ENCODE measurements at regions not wholly inside any gene's neighbourhood (a gene's known extent, or its start where the extent isn't known, plus 50 kb on each side); places are given as distances from the start of the nearest gene placed in this dataset.

DNA sequence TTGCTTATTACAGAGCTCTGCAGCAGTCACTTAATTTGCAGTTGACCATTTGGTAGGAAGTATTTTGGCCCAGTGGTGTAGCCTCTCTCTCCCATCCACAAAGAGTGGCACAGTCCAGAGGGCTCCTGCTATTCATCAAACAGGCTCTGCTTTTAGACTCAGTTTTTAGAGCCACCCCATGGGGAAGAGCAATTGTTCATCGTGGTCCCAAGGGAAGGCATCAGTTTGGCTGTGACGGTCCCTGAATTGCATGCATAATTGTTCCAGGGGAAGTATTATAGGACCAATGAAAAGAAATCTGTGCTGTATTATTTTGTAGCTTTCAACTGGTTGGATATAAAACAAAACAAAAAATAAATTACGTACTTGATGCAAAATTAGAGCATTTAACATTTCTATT, 799.0 kb downstream of the DACH1 start:
- DNase-seq: no peak

DNA sequence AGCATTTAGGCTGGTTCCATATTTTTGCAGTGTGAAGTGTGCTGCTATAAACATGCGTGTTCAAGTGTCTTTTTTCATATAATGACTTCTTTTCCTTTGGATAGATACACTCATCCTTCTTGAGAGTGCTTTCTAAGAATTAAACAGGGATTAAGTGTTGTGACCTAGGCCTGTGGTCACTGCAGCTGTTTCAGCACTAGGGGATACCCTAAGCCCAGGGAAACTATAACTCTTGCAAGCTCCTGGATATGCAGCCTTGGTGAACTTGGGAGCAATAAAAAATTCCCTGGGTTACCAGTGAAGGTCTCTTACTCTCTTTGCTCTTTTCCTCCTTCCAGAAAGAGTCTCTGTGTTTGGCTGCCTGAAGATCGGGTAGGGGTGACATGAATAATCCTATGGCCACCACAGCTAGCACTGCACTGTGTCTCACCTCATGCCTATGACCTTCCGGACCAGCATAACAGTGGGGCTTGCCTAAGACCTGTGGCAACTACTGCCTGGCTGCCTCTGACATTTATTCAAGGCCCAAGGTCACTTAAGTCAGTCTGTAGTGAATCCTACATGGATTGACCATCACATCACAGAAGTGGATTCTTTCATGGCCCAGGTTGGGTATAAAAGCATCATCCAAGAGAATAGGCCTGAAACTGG, 799.7 kb downstream of the DACH1 start:
- no peak for DNase-seq

DNA sequence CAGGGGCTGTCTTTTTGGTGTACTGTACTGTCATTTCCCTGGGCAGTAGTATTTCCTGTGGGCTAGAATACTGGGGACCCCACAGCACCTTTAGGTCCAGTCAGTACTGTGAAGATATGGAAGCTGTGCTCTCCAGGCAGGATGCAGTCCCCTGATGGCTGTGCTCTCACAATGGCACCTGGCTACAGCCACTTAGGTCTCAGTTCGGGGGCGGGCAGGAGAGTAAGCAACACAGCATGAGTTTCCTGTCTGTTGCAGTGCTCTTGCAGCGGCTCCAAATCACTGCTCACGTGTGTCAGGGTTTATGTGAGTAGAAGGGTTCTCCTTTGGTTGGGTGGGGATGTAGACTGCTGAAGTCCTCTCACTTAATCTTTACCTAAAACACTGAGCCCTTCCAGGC, 810.4 kb downstream of the DACH1 start:
- no peak for DNase-seq

DNA sequence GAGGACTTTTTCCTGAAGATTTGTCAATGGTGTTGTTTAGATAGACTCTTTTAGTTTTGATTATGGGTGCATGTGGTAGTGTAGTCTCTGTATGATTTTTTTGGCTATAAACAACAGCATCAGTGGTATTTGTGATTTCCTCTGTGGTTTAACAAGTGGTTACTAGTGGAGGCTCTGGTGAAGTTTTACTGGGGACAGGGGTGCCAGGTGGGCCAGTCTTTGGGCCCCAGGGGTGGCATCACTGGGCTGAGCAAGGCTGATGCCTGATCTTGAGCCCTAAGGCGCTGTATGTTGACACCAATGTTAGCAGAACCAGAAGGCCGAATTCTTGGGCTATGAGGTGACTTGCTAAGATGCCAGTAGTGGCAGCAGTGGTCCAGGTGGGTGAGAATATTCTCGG, 811.4 kb downstream of the DACH1 start:
- no peak for DNase-seq

DNA sequence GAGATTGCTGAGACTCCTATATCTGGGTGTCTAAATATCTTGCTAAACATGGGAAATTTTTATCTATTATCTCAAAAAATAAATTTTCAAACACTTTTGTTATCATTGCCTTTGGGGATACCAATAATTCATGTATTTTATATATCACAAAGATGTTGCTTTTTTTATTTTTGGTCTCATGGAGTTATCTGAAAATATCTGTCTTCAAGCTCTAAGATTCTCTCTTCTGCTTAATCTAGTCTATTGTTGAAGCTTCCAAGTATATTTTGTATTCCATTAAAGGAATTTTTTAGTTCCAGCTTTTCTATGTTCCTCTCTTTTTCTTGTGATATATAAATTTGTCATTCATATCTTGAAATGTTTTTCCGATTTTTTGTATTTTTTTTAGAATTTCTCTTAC, 812.0 kb downstream of the DACH1 start:
- no peak for DNase-seq

DNA sequence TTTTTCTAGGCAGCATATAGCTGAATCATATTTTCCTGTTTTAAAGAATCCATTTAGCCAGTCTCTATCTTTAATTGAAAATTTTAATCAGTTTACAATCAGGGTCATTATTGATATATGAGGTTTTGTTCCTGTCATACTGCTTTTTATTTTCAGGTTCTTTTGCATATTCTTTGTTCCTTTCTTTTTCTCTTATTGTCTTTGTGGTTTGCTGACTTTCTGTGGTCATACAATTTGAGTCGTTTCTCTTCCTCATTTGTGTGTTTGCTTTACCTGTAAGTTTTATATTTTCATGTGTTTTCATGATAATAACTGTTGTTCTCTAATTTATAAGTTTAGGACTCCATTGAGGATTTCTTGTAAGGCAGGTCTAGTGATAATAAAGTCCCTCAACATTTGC, 812.6 kb downstream of the DACH1 start:
- DNase-seq: no peak

DNA sequence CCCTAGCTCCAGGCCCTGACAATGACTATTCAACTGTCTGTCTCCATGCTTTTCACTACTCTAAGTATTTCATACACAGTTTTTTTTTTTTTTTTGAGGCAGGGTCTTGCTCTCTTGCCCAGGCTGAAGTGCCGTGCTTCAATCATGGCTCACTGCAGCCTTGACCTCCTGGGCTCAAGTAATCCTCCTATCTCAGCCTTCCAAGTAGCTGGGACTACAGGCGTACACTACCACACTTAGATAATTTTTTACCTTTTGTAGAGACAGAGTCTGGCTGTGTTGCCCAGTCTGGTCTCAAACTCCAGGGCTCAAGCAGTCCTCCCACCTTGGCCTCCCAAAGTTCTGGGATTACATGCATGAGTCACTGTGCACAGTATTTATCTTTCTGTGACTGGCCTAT, 815.4 kb downstream of the DACH1 start:
- DNase-seq: no peak

DNA sequence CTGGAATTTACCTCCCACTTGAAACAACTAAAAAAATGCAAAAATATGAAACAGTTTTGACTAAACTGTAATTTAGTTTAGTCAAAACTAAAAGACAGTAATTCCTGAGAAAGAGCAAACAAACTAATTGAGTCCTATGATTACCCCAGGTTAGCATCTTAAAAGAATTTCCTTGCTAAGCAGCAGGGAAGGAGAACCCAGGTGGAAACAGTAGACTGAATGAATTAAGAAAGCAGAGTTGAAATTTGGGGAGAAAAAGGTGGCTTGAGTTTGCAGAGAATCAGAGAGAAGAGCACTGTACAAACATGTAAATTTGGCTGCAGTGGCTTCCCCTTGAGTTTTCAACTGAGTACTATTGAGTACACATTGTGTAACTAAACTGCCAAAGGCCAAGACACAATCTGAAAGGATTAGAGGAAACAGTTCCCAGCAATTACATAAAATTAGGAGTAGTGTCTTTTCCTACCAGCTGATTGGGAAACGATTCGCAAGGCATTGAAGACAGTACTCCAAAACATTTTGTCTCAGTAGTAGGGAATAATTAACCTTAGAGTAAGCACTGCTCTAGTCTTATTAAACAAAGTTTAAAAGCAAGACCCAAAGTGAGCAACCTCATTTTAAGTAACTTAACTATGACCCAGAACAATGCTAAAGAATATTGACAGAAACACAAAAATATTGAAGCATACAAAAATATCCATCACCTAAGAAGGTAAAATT, 820.5 kb downstream of the DACH1 start:
- DNase-seq: no peak

DNA sequence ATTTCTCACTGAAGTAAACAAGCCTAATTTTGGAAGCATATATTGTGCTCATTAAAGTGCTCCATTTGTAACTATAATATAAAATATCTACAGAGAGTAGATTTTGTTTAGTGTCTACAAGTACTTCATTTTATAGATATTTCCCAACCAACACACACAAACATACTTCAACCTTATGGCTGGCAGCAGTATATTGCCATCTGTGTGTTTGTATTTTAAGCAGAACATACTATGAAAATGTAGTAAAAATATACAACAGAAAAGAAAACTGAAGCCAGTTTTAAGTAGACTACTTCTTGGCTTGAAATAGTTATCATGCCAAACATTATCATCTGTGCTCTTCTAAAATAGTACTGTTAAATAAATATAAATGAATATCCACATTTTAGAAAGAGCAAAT, 821.9 kb downstream of the DACH1 start:
- no peak for DNase-seq

DNA sequence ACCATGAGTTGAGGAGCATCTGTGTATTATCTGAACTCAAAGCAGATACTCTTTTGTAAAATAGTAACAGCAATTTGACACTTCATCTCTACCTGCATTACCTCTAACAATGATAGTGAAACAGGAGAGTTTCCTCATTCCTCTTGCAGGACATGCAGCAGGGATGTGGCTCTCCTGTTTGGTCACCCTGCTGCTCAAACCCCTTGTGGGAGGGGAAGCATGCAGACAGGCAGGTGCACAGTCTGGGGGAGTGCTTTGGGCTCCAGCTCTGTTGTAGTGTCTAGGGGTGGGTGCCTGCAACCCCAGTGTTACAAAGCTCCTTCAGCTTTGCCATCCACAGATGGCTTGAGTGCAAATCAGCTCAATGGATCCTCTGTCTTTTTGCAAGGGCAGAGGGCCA, 827.6 kb downstream of the DACH1 start:
- no peak for DNase-seq

DNA sequence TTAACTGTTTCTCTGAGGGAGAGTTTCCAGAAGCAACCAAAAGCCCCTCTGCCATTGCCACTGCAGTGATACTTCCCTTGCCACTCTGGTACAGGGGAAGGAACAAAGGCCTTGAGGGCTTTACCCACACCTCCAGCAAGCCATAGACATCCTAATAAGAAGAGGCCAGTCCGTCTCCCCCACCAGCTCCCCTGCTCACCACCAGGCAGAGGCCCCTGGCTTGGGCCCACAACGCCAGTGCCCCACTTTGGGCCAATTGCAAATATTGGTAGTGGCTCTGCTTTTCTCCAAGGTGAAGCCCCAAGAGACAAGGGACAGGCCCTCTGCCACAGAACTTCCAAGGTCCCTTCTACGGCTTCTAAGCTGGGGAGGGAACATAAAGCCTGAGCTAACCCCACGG, 833.0 kb downstream of the DACH1 start:
- no peak for DNase-seq

DNA sequence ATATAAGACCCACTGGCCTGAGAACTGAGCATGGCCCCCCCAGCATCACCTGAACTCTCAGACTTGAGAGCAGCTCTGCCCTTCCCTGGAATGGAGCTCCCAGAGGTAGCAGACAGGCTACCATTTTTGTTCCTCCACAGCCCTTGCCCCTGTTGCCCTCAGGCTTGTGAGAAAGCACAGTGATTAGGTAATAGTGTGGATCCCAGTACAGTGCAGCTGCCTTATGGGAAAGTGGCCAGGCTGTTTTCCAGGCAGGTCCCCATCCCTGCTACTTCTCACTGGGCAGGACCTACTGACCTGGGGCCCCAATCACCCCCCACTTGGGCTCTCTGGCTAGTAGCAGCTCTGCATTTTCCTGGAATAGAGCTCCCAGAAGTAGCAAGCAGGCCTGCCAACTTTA, 834.0 kb downstream of the DACH1 start:
- no peak for DNase-seq

DNA sequence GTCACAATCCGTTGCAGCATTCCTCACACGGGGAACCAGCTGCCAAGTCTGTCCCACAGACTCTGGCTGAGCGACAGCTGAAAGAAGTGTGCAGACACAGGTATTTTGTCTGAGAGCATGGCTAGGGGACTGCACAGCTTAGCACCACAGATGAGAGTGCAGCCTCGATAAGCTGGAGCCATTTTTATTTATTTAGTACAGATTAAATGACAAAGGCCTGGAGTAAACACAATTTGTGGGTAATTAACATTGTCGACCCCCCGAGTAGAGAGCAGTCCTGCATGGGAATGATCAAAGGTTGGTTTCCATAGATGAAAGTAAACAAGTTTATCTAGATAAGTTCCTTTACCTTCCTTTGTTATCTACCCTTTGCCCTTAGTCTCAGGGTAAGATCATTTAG, 836.2 kb downstream of the DACH1 start:
- no peak for DNase-seq

DNA sequence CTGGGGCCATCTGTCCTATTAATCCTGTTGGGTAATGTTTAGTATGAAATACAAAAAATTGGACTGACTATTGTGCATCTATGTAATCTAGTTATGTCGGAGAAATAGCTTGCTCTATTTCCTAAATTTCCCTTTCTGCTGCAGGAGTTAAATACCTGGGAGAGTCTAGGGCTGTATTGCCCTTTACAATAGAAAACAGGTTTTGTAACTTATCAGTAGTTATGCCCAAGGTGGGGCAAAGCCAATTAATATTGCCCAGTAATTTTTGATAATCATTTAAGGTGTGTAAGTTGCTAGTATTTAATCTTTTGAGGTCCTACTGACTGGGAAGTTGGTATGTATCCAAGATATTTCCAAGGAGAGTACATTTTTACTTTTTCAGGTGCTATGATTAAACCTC, 838.1 kb downstream of the DACH1 start:
- no peak for DNase-seq

DNA sequence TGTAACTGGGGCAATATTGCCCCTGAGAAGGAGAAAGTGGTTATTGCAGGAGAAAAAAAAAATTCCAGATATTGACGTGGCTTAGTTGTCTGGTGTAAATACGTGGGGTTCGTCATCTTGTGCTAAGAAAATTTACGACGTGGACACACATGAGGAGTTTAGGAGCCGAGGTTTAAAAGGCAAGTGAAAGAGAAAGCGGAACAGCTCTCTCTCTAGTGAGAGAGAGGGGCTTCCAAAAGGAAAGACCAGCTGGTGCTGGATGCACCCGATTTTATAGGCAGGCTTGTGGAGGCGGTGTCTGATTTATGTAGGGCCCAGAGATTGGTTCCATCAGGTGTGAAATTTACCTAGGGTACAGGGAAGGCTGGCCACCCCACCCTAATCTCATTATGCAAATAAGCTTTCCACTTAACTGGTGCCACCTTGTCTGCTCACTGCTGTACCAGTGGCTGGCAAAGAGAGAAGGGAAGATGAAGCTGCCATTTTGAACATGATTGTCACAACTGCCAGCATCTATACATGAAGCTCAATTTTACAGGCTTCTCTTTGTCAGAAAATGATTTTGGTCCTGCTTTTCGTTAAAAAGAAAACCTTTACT, 845.1 kb downstream of the DACH1 start:
- DNase-seq: no peak

DNA sequence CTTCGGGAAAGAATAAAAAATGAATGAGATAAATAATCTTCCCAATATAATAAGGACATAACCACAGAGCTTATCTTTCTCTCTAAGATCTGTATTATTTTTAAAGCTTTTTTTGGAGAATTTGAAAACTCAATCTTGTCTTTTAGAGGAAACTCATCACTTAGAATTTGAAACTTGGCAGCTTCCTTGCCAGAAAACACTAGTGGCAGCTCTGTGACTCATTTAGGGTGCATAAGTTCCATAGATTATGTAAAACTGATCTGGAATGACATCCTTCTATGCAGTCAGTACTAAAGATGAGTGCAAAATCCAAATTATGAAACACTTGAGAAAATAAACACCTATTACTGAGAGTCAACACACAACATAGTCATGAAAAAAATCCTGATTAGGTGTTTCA, 848.0 kb downstream of the DACH1 start:
- DNase-seq: no peak

DNA sequence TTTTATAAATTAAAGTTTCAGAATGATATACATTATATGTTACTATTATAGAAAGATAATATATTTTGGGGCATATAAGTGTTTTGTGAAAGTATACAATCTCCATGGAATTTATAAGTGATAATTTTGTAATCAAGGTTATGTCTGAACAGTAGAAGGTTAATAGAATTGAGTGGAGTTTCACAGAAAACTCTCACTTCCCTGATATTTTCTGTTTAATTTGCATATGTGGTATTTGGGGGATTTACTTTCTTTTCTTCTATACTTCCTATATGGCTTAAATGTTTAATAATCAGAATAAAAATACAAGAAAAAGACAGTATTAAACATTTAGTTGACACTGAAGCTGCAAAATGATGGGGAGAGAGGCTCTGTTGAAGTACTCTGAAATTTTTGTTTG, 848.5 kb downstream of the DACH1 start:
- DNase-seq: no peak

DNA sequence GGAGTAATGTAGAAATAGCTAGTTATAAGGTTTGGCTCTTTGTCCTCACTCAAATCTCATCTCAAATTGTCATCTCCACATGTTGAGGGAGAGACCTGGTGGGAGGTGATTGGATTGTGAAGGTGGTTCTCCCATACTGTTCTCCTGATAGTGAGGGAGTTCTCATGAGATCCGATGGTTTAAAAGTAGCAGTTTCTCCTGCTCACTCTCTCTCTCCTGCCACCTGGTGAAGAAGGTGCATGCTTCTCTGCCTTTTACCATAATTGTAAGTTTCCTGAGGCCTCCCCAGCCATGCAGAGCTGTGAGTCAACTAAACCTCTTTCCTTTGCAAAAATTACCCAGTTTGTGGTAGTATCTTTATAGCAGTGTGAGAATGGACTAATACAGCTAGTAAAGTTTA, 849.4 kb downstream of the DACH1 start:
- DNase-seq: no peak

DNA sequence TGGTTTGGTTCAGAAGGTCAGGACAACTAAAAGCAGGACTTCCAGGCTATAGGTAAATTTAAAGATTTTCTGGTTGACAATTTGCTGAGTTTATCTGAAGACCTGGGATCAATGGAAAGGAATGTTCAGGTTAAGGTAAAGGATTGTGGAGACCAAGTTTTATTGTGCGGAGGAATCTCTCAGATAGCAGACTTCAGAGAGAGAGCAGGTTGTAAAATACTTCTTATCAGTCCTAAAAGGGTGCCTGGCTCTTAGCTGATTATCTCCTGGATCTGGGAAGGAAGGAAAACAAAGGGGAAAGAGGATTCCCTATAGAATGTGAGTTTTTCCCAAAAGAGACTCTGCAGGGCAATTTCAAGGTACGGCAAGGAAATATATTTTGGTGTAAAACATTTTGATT, 851.5 kb downstream of the DACH1 start:
- DNase-seq: no peak

DNA sequence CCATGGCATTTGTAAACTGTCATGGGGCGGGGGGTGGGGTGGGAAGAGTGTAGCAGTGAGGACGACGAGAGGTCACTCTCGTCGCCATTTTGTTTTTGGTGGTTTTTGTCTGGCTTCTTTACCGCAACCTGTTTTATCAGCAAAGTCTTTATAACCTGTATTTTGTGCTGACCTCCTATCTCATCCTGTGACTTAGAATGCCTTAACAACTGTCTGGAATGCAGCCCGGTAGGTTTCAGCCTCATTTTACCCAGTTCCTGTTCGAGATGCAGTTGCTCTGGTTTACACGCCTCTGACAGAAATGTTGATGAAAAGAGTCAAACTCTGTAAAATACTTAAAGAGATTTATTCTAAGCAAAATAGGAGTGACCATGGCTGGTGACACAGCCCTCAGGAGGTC, 852.0 kb downstream of the DACH1 start:
- DNase-seq: no peak

DNA sequence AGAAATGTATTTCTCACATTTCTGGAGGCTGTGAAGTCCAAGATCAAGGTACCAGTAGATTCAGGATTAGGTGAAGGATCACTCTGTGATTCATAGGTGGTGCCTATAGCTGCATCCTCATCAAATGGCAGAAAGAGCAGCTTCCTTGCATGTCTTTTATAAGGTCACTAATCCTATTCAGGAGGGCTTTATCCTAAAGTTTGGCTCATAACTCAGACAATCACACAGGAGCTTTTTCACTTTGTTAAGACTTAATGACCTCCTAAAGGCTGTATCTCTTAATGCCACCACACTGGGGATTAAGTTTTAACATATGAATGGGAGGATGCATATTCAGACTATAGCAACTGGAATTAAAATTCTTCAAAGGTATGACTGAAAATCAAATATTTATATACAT, 861.1 kb downstream of the DACH1 start:
- no peak for DNase-seq

DNA sequence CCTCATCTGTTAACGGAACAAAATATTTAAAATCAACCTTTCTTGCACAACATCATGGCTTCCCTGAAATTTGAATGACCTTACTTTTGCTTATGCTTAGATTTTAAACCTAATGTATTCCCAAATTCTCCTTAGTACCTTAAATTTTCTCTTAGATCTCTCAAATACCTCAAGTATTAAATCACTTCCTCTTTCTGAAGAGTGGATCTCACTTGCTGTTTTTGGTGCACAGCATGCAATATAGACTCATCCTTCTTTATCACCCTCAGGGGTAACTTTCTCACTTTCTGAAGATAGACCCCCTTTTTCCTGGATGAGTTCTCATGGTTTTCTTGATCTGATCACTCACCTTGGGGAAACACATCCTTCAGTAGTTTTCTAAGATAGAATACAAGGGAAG, 871.7 kb downstream of the DACH1 start:
- no peak for DNase-seq

DNA sequence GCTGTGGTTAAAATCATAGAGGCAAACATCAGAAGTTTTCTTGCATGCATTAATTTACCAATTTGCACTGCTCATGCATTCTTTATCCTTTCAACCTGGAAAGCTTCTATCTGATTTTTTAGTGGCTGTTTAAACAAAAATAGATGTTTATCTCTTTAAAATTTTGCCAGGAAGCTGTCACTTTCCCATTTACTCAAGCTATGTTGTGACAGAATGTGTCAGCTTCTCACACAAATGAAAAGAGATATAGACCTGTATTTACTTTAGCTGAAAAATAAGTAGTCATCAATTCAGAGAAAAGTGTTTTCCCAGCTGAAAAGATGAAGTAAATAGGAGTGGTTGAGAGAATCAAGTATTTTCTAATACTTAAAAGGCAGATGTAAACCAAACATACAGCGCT, 872.8 kb downstream of the DACH1 start:
- DNase-seq: no peak

DNA sequence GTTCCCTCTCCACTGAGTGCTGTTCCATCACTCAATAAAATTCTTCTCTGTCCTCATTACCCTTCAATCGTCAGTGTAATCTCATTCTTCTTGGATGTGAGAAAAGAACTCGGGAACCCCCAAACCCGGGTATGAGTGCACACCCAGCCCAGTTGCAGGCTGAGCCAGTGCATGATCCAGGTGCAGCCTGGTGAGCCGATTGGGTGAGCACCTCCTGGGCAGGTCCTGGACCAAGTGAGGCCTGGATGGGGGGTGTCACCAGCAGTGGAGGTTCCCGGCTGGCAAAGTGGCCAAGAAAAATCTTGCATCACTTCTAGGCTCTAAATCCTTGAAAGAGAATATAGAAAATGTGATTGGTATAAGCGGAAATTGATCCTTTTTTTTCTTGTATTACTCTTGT, 878.8 kb upstream of the KLHL1 start:
- DNase-seq: no peak

DNA sequence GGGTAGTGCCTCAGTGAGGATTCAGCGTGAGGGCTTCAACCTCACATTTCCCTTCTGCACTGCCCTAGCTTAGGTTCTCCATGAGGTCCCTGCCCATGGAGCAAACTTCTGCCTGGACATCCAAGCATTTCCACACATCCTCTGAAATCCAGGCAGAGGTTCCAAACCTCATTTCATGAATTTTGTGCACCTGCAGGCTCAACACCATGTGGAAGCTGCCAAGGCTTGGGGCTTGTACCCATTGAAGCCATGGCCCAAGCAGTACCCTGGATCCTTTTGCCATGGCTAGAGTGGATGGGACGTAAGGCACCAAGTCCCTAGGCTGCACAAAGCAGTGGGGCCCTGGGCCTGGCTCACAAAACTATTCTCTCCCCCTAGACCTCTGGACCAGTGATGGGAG, 877.1 kb upstream of the KLHL1 start:
- DNase-seq: no peak
